Peyer's patch (tissue), 4 donors: ENCODE measurements at regions not wholly inside any gene's neighbourhood (a gene's known extent, or its start where the extent isn't known, plus 50 kb on each side); places are given as distances from the start of the nearest gene placed in this dataset.

Experiments used
- DNase-seq, 3 donors: peaks; one replicate each; pipeline ENCODE4 v3.0.0-alpha.2; 2017 to 2019
- H3K27ac ChIP-seq, 4 donors: fragments of 200-600 bp; sonication (generic); one replicate each; pipeline ENCODE4 v1.5.1; 2016 to 2019
- H3K27me3 ChIP-seq, 2 donors: fragments of 200-600 bp; sonication (generic); one replicate each; pipeline ENCODE4 v1.5.1; 2019
- H3K36me3 ChIP-seq, 3 donors: fragments of 200-600 bp; sonication (generic); one replicate each; pipeline ENCODE4 v1.5.1; 2016 to 2019
- H3K4me1 ChIP-seq, 4 donors: fragments of 200-600 bp; sonication (generic); one replicate each; pipeline ENCODE4 v1.5.1; 2016 to 2019
- H3K4me3 ChIP-seq, 4 donors: fragments of 200-600 bp; sonication (generic); 1 replicate in 3 of 4; 2 replicates in 1 of 4; pipeline ENCODE4 v1.5.1; 2016 to 2019; ENCODE audit warnings: mild to moderate bottlenecking in 1 of 4
- H3K9me3 ChIP-seq, 4 donors: fragments of 200-600 bp; sonication (generic); one replicate each; pipeline ENCODE4 v1.5.1; 2016 to 2019; ENCODE audit warnings: mild to moderate bottlenecking in 1 of 4
- POLR2A ChIP-seq, 2 donors: fragments of 450-650 bp; IDR thresholded peaks; one replicate each; pipeline ENCODE4 v1.5.1; 2017; ENCODE audit warnings: antibody characterized with exemption in 2 of 2, mild to moderate bottlenecking in 2 of 2, moderate library complexity in 2 of 2
- TF ChIP-seq, protein P1 (sequence below), 6 experiments: fragments of 450-650 bp in 4 of 6; fragments of 200-600 bp in 2 of 6; sonication (generic) in 1 of 6; IDR thresholded peaks; one replicate each; pipeline ENCODE4 v1.5.1; 2017 to 2019; ENCODE audit warnings: antibody characterized with exemption in 6 of 6, mild to moderate bottlenecking in 3 of 6, moderate library complexity in 1 of 6

DNA sequence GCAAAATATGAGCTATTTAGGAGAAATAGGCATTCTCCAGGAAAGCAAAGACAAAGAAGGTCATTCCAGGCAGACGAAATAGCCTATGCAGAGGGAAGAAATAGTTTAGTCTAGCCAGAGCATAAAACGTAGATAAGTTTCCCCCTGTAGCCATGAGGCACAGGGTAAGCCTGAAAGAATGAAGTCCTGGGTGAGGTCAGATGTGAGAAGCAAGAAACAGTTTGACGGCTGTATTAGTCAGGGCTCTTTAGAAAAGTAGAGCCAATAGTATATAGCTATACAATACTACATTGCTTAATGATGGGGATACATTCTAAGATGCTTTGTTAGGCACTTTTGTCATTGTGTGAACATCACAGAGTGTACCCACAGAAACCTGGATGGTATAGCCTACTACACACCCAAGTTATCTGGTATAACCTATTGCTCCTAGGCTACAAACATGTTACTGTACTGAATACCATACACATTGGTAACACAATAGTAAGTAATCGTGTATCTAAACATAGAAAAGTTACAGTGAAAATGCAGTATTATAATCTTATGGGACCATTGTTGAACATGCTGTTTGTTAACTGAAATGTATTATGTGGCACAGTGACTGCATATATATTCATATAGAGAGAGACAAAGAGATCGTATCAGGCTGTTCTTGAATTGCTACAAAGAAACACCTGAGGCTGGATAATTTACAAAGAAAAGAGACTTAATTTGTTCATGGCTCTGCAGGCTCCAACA is 59.3 kb upstream of the WDFY2 start:
- no peaks in the 10 kb centered on the region for H3K4me1 ChIP-seq
- no peak overlapping the region for H3K4me3 ChIP-seq
- H3K9me3 ChIP-seq: no peaks in the 10 kb centered on the region
- H3K27ac ChIP-seq: no peak overlapping the region
- no peak for DNase-seq
- H3K36me3 ChIP-seq: no peaks in the 10 kb centered on the region
- H3K27me3 ChIP-seq: no peaks in the 10 kb centered on the region
- no peak for TF ChIP-seq POLR2A (IDR thresholded peaks at IDR 0.05)
- TF ChIP-seq, protein P1, sequence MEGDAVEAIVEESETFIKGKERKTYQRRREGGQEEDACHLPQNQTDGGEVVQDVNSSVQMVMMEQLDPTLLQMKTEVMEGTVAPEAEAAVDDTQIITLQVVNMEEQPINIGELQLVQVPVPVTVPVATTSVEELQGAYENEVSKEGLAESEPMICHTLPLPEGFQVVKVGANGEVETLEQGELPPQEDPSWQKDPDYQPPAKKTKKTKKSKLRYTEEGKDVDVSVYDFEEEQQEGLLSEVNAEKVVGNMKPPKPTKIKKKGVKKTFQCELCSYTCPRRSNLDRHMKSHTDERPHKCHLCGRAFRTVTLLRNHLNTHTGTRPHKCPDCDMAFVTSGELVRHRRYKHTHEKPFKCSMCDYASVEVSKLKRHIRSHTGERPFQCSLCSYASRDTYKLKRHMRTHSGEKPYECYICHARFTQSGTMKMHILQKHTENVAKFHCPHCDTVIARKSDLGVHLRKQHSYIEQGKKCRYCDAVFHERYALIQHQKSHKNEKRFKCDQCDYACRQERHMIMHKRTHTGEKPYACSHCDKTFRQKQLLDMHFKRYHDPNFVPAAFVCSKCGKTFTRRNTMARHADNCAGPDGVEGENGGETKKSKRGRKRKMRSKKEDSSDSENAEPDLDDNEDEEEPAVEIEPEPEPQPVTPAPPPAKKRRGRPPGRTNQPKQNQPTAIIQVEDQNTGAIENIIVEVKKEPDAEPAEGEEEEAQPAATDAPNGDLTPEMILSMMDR (IDR thresholded peaks at IDR 0.05): no peak

DNA sequence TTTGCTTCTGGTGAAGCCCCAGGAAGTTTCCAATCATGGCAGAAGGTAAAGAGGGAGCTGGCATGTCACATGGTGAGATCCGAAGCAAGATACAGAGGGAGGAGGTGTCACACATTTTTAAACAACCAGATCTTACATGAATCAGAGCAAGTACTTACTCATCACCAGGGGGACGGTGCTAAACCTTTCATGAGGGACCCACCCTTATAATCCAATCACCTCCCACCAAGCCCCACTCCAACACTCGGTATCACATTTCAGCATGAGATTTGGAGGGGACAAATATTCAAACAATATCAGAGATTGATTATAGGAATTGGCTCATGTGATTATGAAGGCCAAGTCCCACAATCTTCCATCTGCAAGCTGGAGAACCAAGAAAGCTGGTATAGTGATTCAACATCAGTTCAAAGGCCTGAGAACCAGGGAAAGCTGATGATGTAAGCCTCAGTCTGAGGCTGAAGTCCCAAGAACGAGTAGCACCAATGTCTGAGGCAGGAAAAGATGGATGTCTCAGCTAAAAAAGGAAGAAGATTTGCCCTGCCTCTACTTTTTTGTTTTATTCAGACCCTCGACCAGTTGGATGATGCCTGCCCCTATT is 58.6 kb upstream of the WDFY2 start:
- H3K4me1 ChIP-seq: no peaks in the 10 kb centered on the region
- no peak overlapping the region for H3K27ac ChIP-seq
- H3K4me3 ChIP-seq: no peak overlapping the region
- no peaks in the 10 kb centered on the region for H3K36me3 ChIP-seq
- no peaks in the 10 kb centered on the region for H3K9me3 ChIP-seq
- DNase-seq: no peak
- TF ChIP-seq, protein P1 (IDR thresholded peaks at IDR 0.05): no peak
- TF ChIP-seq POLR2A (IDR thresholded peaks at IDR 0.05): no peak
- no peaks in the 10 kb centered on the region for H3K27me3 ChIP-seq

DNA sequence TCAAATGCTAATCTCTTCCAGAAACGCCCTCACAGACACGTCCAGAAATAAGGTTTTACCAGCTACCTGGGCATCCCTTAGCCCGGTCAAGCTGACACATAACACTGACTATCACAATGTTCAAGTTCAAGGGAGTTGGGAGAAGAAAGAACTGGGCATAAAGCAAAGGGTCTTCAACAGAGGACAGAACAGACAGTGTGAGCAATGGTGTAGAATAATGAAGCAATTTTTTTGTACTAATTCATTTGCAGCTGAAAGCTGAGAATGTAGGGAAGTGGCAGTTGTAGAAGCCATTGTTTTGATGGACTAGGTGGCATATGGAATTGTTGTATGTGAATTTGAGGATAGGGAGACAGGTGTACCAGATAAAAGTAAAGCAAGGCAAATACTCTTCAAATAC is 58.1 kb upstream of the WDFY2 start:
- Histone ChIP-seq H3K9me3 (no peaks in the 10 kb centered on the region), H3K27me3 (no peaks in the 10 kb centered on the region), H3K27ac (no peak overlapping the region), H3K4me1 (no peaks in the 10 kb centered on the region), H3K36me3 (no peaks in the 10 kb centered on the region), H3K4me3 (no peak overlapping the region)
- DNase-seq: no peak
- TF ChIP-seq, protein P1 (IDR thresholded peaks at IDR 0.05): no peak
- TF ChIP-seq POLR2A (IDR thresholded peaks at IDR 0.05): no peak

DNA sequence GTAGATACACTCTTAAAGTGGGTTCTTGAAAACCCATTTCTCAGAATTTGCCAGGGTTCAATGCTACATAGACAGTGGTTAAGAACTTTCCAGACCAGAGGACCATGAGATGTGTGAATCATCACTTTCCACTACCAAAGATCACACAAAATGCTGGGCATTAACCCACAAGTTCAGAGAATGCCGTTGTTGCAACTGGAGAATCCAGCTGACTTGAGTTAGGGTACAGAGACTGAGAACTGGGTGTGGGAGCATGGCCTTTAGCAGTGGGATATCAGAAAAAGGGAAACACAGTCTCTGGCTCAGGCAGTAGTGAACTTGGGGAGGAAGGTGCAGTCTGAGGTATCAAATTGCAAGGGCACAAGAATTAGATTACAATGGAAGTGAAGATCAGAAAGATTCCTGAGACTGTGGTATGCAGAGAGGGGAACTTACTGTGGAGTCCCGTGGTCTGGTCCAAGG is 51.5 kb upstream of the WDFY2 start:
- no peak for DNase-seq
- no peak overlapping the region for H3K4me3 ChIP-seq

DNA sequence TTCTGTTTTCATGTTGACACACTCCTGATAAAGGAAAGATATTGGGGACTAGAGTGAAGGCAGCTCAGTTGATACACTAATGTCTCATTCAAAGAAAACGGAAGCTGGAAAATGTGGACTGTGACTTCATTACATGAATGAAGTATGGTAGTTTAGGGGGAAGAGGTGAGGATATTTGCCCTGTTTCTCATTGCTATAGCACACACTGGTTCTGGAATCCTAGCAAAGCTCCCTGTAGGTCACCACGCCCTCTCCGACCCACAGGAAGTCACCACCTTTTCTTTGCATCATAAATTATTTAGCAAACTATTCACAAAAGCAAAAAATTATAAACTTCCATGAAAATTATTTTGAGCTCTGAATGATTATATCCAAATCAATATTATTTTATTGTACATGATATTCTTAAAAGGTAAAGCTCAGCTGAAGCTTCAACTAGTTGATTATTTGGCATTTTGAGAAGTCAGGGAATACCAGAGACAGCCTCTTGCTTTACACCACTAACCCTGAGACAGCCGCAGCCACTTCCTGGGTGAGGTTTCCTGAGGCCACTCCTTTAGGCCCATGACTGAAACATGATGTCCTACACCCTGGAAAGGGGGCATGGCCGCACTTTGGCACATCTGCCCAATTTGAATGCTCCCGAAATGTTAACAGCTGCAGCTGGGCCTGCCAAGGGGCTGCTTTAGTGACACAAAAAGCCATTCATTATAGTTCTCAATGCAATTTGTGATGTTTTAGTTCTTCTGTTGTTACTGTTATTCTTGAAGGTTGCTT is 50.0 kb upstream of the WDFY2 start:
- TF ChIP-seq POLR2A (IDR thresholded peaks at IDR 0.05): no peak
- TF ChIP-seq, protein P1 (IDR thresholded peaks at IDR 0.05): no peak
- no peaks in the 10 kb centered on the region for H3K9me3 ChIP-seq
- H3K4me3 ChIP-seq: no peak overlapping the region
- peak in 2 of 3 donors; percentile 56 to 62 for DNase-seq
- no peak overlapping the region for H3K27ac ChIP-seq
- peaks cover 0 to 12% (median 0%) of the 10 kb centered on the region in 4 donors for H3K4me1 ChIP-seq
- no peaks in the 10 kb centered on the region for H3K36me3 ChIP-seq
- H3K27me3 ChIP-seq: no peaks in the 10 kb centered on the region

More for the DNA sequence above, 51.5 kb upstream of the WDFY2 start:
- H3K4me1 ChIP-seq: peaks cover 0 to 12% (median 0%) of the 10 kb centered on the region in 4 donors
- no peaks in the 10 kb centered on the region for H3K27me3 ChIP-seq
- H3K9me3 ChIP-seq: no peaks in the 10 kb centered on the region
- TF ChIP-seq POLR2A (IDR thresholded peaks at IDR 0.05): no peak
- TF ChIP-seq, protein P1 (IDR thresholded peaks at IDR 0.05): no peak
- H3K36me3 ChIP-seq: no peaks in the 10 kb centered on the region
- H3K27ac ChIP-seq: no peak overlapping the region
